H9 (cell line): ENCODE measurements at regions not wholly inside any gene's neighbourhood (a gene's known extent, or its start where the extent isn't known, plus 50 kb on each side); places are given as distances from the start of the nearest gene placed in this dataset.

ENCODE experiments used
- DNase-seq: peaks from one replicate; pipeline ENCODE4 v3.0.0-alpha.2; 2017
- H2AFZ ChIP-seq: one replicate; pipeline ENCODE4 v1.6.1; 2013; ENCODE audit warnings: mild to moderate bottlenecking, low read length, control low read depth, moderate library complexity
- H2AK5ac ChIP-seq: 2 replicates; pipeline ENCODE4 v1.6.1; 2013; ENCODE audit warnings: low read length, control low read depth, mixed read lengths; ENCODE audit not compliant: insufficient read length
- H2BK120ac ChIP-seq: one replicate; pipeline ENCODE4 v1.6.1; 2013; ENCODE audit warnings: low read depth, mild to moderate bottlenecking, low read length, control low read depth, inconsistent platforms; ENCODE audit not compliant: poor library complexity, severe bottlenecking
- H2BK12ac ChIP-seq: 2 replicates; pipeline ENCODE4 v1.6.1; 2013; ENCODE audit warnings: low read length, control low read depth, mixed read lengths, low read depth; ENCODE audit not compliant: insufficient read length
- H2BK15ac ChIP-seq: 2 replicates; pipeline ENCODE4 v1.6.1; 2013; ENCODE audit warnings: low read depth, low read length, control low read depth
- H2BK20ac ChIP-seq: one replicate; pipeline ENCODE4 v1.6.1; 2013; ENCODE audit warnings: low read depth, mild to moderate bottlenecking, low read length, control low read depth, inconsistent platforms; ENCODE audit not compliant: poor library complexity, severe bottlenecking
- H2BK5ac ChIP-seq: 2 replicates; pipeline ENCODE4 v1.6.1; 2013; ENCODE audit warnings: low read length, control low read depth, mixed read lengths; ENCODE audit not compliant: insufficient read length
- H3K14ac ChIP-seq: 2 replicates; pipeline ENCODE4 v1.6.1; 2013; ENCODE audit warnings: low read length, control low read depth; ENCODE audit not compliant: insufficient read depth
- H3K18ac ChIP-seq: 2 replicates; pipeline ENCODE4 v1.6.1; 2013; ENCODE audit warnings: low read depth, mild to moderate bottlenecking, mixed read lengths, low read length, control low read depth; ENCODE audit not compliant: insufficient read length
- H3K23ac ChIP-seq: 2 replicates; pipeline ENCODE4 v1.6.1; 2013; ENCODE audit warnings: low read length, control low read depth, mixed read lengths, low read depth; ENCODE audit not compliant: insufficient read length
- H3K23me2 ChIP-seq: 2 replicates; pipeline ENCODE4 v1.6.1; 2013; ENCODE audit warnings: low read depth, mild to moderate bottlenecking, mixed read lengths, low read length, control low read depth; ENCODE audit not compliant: insufficient read length, poor library complexity, severe bottlenecking
- H3K27ac ChIP-seq: 2 replicates; pipeline ENCODE4 v1.5.1; 2013; ENCODE audit warnings: low read length, control low read depth, mixed read lengths, low read depth; ENCODE audit not compliant: insufficient read length
- H3K27me3 ChIP-seq: 2 replicates; pipeline ENCODE4 v1.6.1; 2013; ENCODE audit warnings: low read length, control low read depth, inconsistent platforms; ENCODE audit not compliant: insufficient read depth
- H3K4ac ChIP-seq: 2 replicates; pipeline ENCODE4 v1.6.1; 2013; ENCODE audit warnings: low read depth, mild to moderate bottlenecking, control low read depth, inconsistent platforms, low read length, moderate library complexity
- H3K4me1 ChIP-seq: 2 replicates; pipeline ENCODE4 v1.6.1; 2013; ENCODE audit warnings: low read length, control low read depth, inconsistent platforms; ENCODE audit not compliant: insufficient read depth
- H3K4me2 ChIP-seq: 2 replicates; pipeline ENCODE4 v1.6.1; 2013; ENCODE audit warnings: low read length, control low read depth, mixed read lengths; ENCODE audit not compliant: insufficient read length, insufficient read depth
- H3K56ac ChIP-seq: 2 replicates; pipeline ENCODE4 v1.6.1; 2013; ENCODE audit warnings: low read depth, mild to moderate bottlenecking, mixed read lengths, low read length, control low read depth; ENCODE audit not compliant: insufficient read length
- H3K79me1 ChIP-seq: 2 replicates; pipeline ENCODE4 v1.6.1; 2013; ENCODE audit warnings: low read depth, mild to moderate bottlenecking, moderate library complexity, low read length, control low read depth, inconsistent platforms; ENCODE audit not compliant: insufficient read depth, poor library complexity, severe bottlenecking
- H3K79me2 ChIP-seq: 2 replicates; pipeline ENCODE4 v1.6.1; 2013; ENCODE audit warnings: low read length, control low read depth, inconsistent platforms; ENCODE audit not compliant: insufficient read depth
- H3K9ac ChIP-seq: 2 replicates; pipeline ENCODE4 v1.6.1; 2013; ENCODE audit warnings: low read length, control low read depth, mixed read lengths; ENCODE audit not compliant: insufficient read length; ENCODE audit errors: extremely low read depth
- H3K9me3 ChIP-seq: one replicate; pipeline ENCODE4 v1.6.1; 2013; ENCODE audit warnings: low read depth, low read length, inconsistent platforms; ENCODE audit not compliant: control insufficient read depth
- H3T11ph ChIP-seq: one replicate; pipeline ENCODE4 v1.6.1; 2013; ENCODE audit warnings: mild to moderate bottlenecking, low read length, control low read depth, inconsistent platforms
- H4K20me1 ChIP-seq: one replicate; pipeline ENCODE4 v1.6.1; 2013; ENCODE audit not compliant: control insufficient read depth, insufficient read length, insufficient read depth
- H4K5ac ChIP-seq: 2 replicates; pipeline ENCODE4 v1.6.1; 2013; ENCODE audit warnings: low read depth, mild to moderate bottlenecking, mixed read lengths, low read length, control low read depth; ENCODE audit not compliant: insufficient read length
- H4K8ac ChIP-seq: replicated peaks from 2 replicates; pipeline ENCODE4 v1.6.1; 2013; ENCODE audit warnings: low read length, control low read depth, mixed read lengths, low read depth; ENCODE audit not compliant: insufficient read length
- H4K91ac ChIP-seq: 2 replicates; pipeline ENCODE4 v1.6.1; 2013; ENCODE audit warnings: low read depth, mild to moderate bottlenecking, moderate library complexity, mixed read lengths, low read length, control low read depth; ENCODE audit not compliant: insufficient read length
- H3K27ac Mint-ChIP-seq, 3 experiments: 2 replicates in 2 of 3; 3 replicates in 1 of 3; pipeline ENCODE4 v1.8.0; 2020 to 2021; ENCODE audit warnings: mixed read lengths in 3 of 3, mild to moderate bottlenecking in 1 of 3, moderate library complexity in 1 of 3
- H3K27me3 Mint-ChIP-seq: 2 replicates; pipeline ENCODE4 v1.8.0; 2021; ENCODE audit warnings: low read depth, mild to moderate bottlenecking, moderate library complexity, mixed read lengths
- H3K36me3 Mint-ChIP-seq, 3 experiments: 2 replicates in 2 of 3; 3 replicates in 1 of 3; pipeline ENCODE4 v1.8.0; 2020 to 2021; ENCODE audit warnings: low read depth in 3 of 3, mixed read lengths in 3 of 3; ENCODE audit not compliant: insufficient read depth in 1 of 3
- H3K4me1 Mint-ChIP-seq, 2 experiments: 2 replicates each; pipeline ENCODE4 v1.8.0; 2020; ENCODE audit warnings: mixed read lengths in 2 of 2
- H3K4me3 Mint-ChIP-seq, 2 experiments: 2 replicates in 1 of 2; 3 replicates in 1 of 2; pipeline ENCODE4 v1.8.0; 2020 to 2021; ENCODE audit warnings: mild to moderate bottlenecking in 2 of 2, mixed read lengths in 2 of 2, moderate library complexity in 1 of 2
- H3K9me3 Mint-ChIP-seq, 2 experiments: 2 replicates in 1 of 2; 3 replicates in 1 of 2; pipeline ENCODE4 v1.8.0; 2020; ENCODE audit warnings: mild to moderate bottlenecking in 2 of 2, mixed read lengths in 2 of 2, moderate library complexity in 1 of 2
- WGBS: extraction: QIAGEN DNeasy Blood & Tissue Kit; methylation state at CpG from one replicate; pipeline ENCODE4 v1.1.7; 2013; ENCODE audit warnings: missing lambda C conversion rate, low lambda C conversion rate, mixed read lengths; ENCODE audit not compliant: insufficient read length; ENCODE audit errors: extremely low coverage; 5-methylcytosine and 5-hydroxymethylcytosine counted together
- TF ChIP-seq, protein P1 (sequence below): fragments of 200-600 bp; sonication (generic); conservative IDR thresholded peaks from 3 replicates; pipeline ENCODE4 v1.8.0; 2021; ENCODE audit warnings: antibody characterized with exemption, mild to moderate bottlenecking

DNA sequence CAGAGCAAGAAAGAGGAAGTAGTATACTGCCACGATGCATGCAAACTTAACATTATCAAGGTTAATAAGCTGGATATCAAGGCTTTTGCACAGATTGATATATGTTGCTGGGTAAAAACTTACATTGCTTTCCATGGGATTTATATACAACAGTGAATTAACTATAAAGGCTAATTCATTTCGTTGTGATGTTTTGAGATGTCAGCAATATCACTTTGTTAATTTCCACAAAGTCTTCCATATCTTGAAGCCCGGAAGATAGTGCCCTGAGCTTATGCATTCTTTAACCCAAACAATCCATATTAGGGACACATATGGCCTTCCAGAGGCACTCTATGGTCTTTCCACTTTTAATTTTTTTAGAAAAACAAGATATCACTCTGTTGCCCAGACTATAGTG is 603.5 kb downstream of the MAFB start:
- Histone ChIP-seq H3K4me1 (peaks cover 2% of the 10 kb centered on the region; the same call in 1 of the 2 replicates), H3T11ph (no peak overlapping the region), H4K5ac (no peak overlapping the region), H2BK5ac (no peak overlapping the region), H4K91ac (no peak overlapping the region), H3K14ac (no peak overlapping the region), H3K27me3 (no peaks in the 10 kb centered on the region), H3K56ac (no peak overlapping the region), H4K20me1 (no peaks in the 10 kb centered on the region), H3K23me2 (no peaks in the 10 kb centered on the region), H3K79me2 (no peaks in the 10 kb centered on the region), H2BK20ac (no peak overlapping the region), H3K9me3 (no peaks in the 10 kb centered on the region), H2AK5ac (no peak overlapping the region), H4K8ac (no peak overlapping the region), H3K4ac (no peak overlapping the region), H3K27ac (no peak overlapping the region), H3K23ac (no peak overlapping the region), H2BK15ac (no peak overlapping the region), H3K79me1 (no peaks in the 10 kb centered on the region), H2BK12ac (no peak overlapping the region), H2BK120ac (no peak overlapping the region), H2AFZ (no peak overlapping the region), H3K4me2 (no peak overlapping the region), H3K9ac (no peak overlapping the region), H3K18ac (no peak overlapping the region)
- WGBS = no CpG with 5 or more reads among the region's 3 CpGs
- H3K9me3 Mint-ChIP-seq = peaks cover under 1 to 4% of the 10 kb centered on the region in 2 experiments; a peak in 3 of 5 replicates
- peaks cover 1 to 7% (median 4%) of the 10 kb centered on the region in 3 experiments; a peak in 6 of 7 replicates for H3K36me3 Mint-ChIP-seq
- H3K4me1 Mint-ChIP-seq = peaks cover 8 to 13% of the 10 kb centered on the region in 2 experiments
- TF ChIP-seq, protein P1, sequence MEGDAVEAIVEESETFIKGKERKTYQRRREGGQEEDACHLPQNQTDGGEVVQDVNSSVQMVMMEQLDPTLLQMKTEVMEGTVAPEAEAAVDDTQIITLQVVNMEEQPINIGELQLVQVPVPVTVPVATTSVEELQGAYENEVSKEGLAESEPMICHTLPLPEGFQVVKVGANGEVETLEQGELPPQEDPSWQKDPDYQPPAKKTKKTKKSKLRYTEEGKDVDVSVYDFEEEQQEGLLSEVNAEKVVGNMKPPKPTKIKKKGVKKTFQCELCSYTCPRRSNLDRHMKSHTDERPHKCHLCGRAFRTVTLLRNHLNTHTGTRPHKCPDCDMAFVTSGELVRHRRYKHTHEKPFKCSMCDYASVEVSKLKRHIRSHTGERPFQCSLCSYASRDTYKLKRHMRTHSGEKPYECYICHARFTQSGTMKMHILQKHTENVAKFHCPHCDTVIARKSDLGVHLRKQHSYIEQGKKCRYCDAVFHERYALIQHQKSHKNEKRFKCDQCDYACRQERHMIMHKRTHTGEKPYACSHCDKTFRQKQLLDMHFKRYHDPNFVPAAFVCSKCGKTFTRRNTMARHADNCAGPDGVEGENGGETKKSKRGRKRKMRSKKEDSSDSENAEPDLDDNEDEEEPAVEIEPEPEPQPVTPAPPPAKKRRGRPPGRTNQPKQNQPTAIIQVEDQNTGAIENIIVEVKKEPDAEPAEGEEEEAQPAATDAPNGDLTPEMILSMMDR = no peak
- no peak overlapping the region for H3K4me3 Mint-ChIP-seq
- no peaks in the 10 kb centered on the region for H3K27me3 Mint-ChIP-seq
- no peak for DNase-seq
- no peak overlapping the region for H3K27ac Mint-ChIP-seq
